Thyroid gland (tissue), 4 donors: ENCODE measurements at regions not wholly inside any gene's neighbourhood (a gene's known extent, or its start where the extent isn't known, plus 50 kb on each side); places are given as distances from the start of the nearest gene placed in this dataset.

Experiments used
- DNase-seq, 2 donors: peaks; one replicate each; pipeline ENCODE4 v3.0.0-alpha.2; 2019
- H3K27ac ChIP-seq, 3 donors: fragments of 200-600 bp; sonication (generic); 1 replicate in 2 of 3; 2 replicates in 1 of 3; pipeline ENCODE4 v1.5.1; 2016 to 2019; ENCODE audit warnings: mild to moderate bottlenecking in 1 of 3, moderate library complexity in 1 of 3
- H3K27me3 ChIP-seq: fragments of 200-600 bp; sonication (generic); one replicate; pipeline ENCODE4 v1.5.1; 2019
- H3K36me3 ChIP-seq, 2 donors: fragments of 200-600 bp; sonication (generic); one replicate each; pipeline ENCODE4 v1.5.1; 2016 to 2019
- H3K4me1 ChIP-seq, 2 donors: fragments of 200-600 bp; sonication (generic); one replicate each; pipeline ENCODE4 v1.5.1; 2017 to 2019
- H3K4me3 ChIP-seq, 3 donors: fragments of 200-600 bp; sonication (generic); replicated peaks in 1 of 3; 1 replicate in 2 of 3; 2 replicates in 1 of 3; pipeline ENCODE4 v1.5.1; 2016; ENCODE audit warnings: mild to moderate bottlenecking in 1 of 3
- H3K9me3 ChIP-seq: fragments of 200-600 bp; sonication (generic); one replicate; pipeline ENCODE4 v1.5.1; 2017
- POLR2A ChIP-seq, 2 donors: fragments of 450-650 bp; IDR thresholded peaks; one replicate each; pipeline ENCODE4 v1.6.1; 2017; ENCODE audit warnings: antibody characterized with exemption in 2 of 2, mild to moderate bottlenecking in 2 of 2, moderate library complexity in 1 of 2
- WGBS, 2 donors: methylation state at CpG; one replicate each; pipeline ENCODE4 v1.1.5; 2017; 5-methylcytosine and 5-hydroxymethylcytosine counted together
- intact Hi-C: fragments of 100-400 bp; cut with DNase I; formaldehyde crosslinking; loops from one replicate; pipeline ENCODE4 v1.15.1; 2023
- TF ChIP-seq, protein P1 (sequence below), 6 experiments: fragments of 200-600 bp in 3 of 6; fragments of 450-650 bp in 3 of 6; sonication (generic) in 3 of 6; IDR thresholded peaks; one replicate each; pipeline ENCODE4 v1.5.1; 2016 to 2019; ENCODE audit warnings: antibody characterized with exemption in 6 of 6, mild to moderate bottlenecking in 2 of 6, inconsistent platforms in 1 of 6, moderate library complexity in 1 of 6

DNA sequence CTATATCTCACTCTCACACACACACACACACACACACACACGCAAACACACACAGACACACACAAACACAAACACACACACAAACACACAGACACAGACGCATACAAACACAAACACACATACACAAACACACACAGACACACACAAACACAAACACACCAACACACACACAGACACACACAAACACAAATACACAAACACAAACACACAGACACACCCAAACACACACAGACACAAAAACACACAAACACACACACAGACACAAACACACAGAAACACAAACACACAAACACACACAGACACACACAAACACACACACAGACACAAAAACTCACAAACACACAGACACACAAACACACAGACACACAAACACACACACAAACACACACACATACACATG lies 329.0 kb downstream of the ZNF536 start:
- no peak for TF ChIP-seq POLR2A (IDR thresholded peaks at IDR 0.05)
- TF ChIP-seq, protein P1, sequence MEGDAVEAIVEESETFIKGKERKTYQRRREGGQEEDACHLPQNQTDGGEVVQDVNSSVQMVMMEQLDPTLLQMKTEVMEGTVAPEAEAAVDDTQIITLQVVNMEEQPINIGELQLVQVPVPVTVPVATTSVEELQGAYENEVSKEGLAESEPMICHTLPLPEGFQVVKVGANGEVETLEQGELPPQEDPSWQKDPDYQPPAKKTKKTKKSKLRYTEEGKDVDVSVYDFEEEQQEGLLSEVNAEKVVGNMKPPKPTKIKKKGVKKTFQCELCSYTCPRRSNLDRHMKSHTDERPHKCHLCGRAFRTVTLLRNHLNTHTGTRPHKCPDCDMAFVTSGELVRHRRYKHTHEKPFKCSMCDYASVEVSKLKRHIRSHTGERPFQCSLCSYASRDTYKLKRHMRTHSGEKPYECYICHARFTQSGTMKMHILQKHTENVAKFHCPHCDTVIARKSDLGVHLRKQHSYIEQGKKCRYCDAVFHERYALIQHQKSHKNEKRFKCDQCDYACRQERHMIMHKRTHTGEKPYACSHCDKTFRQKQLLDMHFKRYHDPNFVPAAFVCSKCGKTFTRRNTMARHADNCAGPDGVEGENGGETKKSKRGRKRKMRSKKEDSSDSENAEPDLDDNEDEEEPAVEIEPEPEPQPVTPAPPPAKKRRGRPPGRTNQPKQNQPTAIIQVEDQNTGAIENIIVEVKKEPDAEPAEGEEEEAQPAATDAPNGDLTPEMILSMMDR (IDR thresholded peaks at IDR 0.05): no peak
- intact Hi-C loops: no loop called here
- H3K4me3 ChIP-seq: no peak overlapping the region
- H3K36me3 ChIP-seq: no peaks in the 10 kb centered on the region
- H3K27me3 ChIP-seq: no peaks in the 10 kb centered on the region
- no peak for DNase-seq
- 88 to 100% methylated on average over 2 of the region's 2 CpGs for WGBS, 2 donors
- no peak overlapping the region for H3K27ac ChIP-seq
- no peaks in the 10 kb centered on the region for H3K4me1 ChIP-seq
- no peaks in the 10 kb centered on the region for H3K9me3 ChIP-seq

GRCh38 chr19:30699871-30700280 lies 327.7 kb downstream of the ZNF536 start:
- TF ChIP-seq, protein P1 (IDR thresholded peaks at IDR 0.05): no peak
- TF ChIP-seq POLR2A (IDR thresholded peaks at IDR 0.05): no peak

GRCh38 chr19:30696514-30696913 lies 324.3 kb downstream of the ZNF536 start:
- Histone ChIP-seq H3K36me3 (no peaks in the 10 kb centered on the region), H3K9me3 (no peaks in the 10 kb centered on the region), H3K4me1 (peaks cover 5 to 7% of the 10 kb centered on the region in 2 donors), H3K27me3 (no peaks in the 10 kb centered on the region), H3K4me3 (no peak overlapping the region), H3K27ac (no peak overlapping the region)
- TF ChIP-seq POLR2A (IDR thresholded peaks at IDR 0.05): no peak
- TF ChIP-seq, protein P1 (IDR thresholded peaks at IDR 0.05): peak in 2 of 6 experiments; percentile 35 to 51
- peak; percentile 37 to 63 for DNase-seq
- intact Hi-C loops: no loop called here
- 32 to 49% methylated on average over 3 to 6 of the region's 6 CpGs for WGBS, 2 donors

More at GRCh38 chr19:30699871-30700280, 327.7 kb downstream of the ZNF536 start:
- WGBS, 2 donors: 94 to 95% methylated on average over 3 of the region's 3 CpGs
- Histone ChIP-seq H3K4me3 (no peak overlapping the region), H3K27ac (no peak overlapping the region), H3K4me1 (no peaks in the 10 kb centered on the region), H3K27me3 (no peaks in the 10 kb centered on the region), H3K9me3 (no peaks in the 10 kb centered on the region), H3K36me3 (no peaks in the 10 kb centered on the region)
- intact Hi-C loops: no loop called here
- no peak for DNase-seq

GRCh38 chr19:30695171-30695875 lies 323.1 kb downstream of the ZNF536 start:
- Histone ChIP-seq H3K9me3 (no peaks in the 10 kb centered on the region), H3K4me3 (no peak overlapping the region), H3K27me3 (no peaks in the 10 kb centered on the region), H3K27ac (no peak overlapping the region), H3K36me3 (no peaks in the 10 kb centered on the region), H3K4me1 (peaks cover 5 to 7% of the 10 kb centered on the region in 2 donors)
- no peak for DNase-seq
- intact Hi-C loops: no loop called here
- TF ChIP-seq, protein P1 (IDR thresholded peaks at IDR 0.05): no peak
- no peak for TF ChIP-seq POLR2A (IDR thresholded peaks at IDR 0.05)
- 77 to 80% methylated on average over 8 of the region's 8 CpGs for WGBS, 2 donors

- WGBS, 2 donors: 83 to 89% methylated on average over 4 of the region's 4 CpGs
- DNase-seq: no peak
Observed at GRCh38 chr19:30694156-30694755, 322.1 kb downstream of the ZNF536 start.

More at GRCh38 chr19:30694156-30694755, 322.1 kb downstream of the ZNF536 start:
- Histone ChIP-seq H3K4me1 (peaks cover 5 to 7% of the 10 kb centered on the region in 2 donors), H3K27me3 (no peaks in the 10 kb centered on the region), H3K27ac (no peak overlapping the region), H3K4me3 (no peak overlapping the region), H3K9me3 (no peaks in the 10 kb centered on the region), H3K36me3 (no peaks in the 10 kb centered on the region)
- intact Hi-C loops: no loop called here
- TF ChIP-seq, protein P1 (IDR thresholded peaks at IDR 0.05): no peak
- TF ChIP-seq POLR2A (IDR thresholded peaks at IDR 0.05): no peak
